ENCODE measurements at regions not wholly inside any gene's neighbourhood (a gene's known extent, or its start where the extent isn't known, plus 50 kb on each side); places are given as distances from the start of the nearest gene placed in this dataset.
"Not testable (repeated sequence)": the region's sequence is repeated elsewhere in the genome, so short reads cannot be mapped to it uniquely, and the experiment has no call there.

GRCh38 chr3:117036259-117036799 lies 326.8 kb downstream of the TUSC7 start:
- no peaks in the 10 kb centered on the region for H3K36me3 ChIP-seq
- H3K9me3 ChIP-seq: no peaks in the 10 kb centered on the region
- TF ChIP-seq CTCF (IDR thresholded peaks at IDR 0.05) (no peak), POLR2A (IDR thresholded peaks at IDR 0.05) (no peak)
- peak in 1 of 3 donors; percentile 61 for DNase-seq
- no peaks in the 10 kb centered on the region for H3K4me1 ChIP-seq
- no peaks in the 10 kb centered on the region for H3K27me3 ChIP-seq
- no peak overlapping the region for H3K4me3 ChIP-seq
- peak overlapping the region in 3 of 4 donors; percentile 17 to 26 (median 19) for H3K27ac ChIP-seq

- H3K4me1 ChIP-seq: no peaks in the 10 kb centered on the region
- H3K27me3 ChIP-seq: no peaks in the 10 kb centered on the region
- H3K4me3 ChIP-seq: no peak overlapping the region
- no peak overlapping the region for H3K27ac ChIP-seq
- no peak for DNase-seq
- no peak for TF ChIP-seq CTCF (IDR thresholded peaks at IDR 0.05)
- TF ChIP-seq POLR2A (IDR thresholded peaks at IDR 0.05): no peak
- H3K36me3 ChIP-seq: no peaks in the 10 kb centered on the region
- H3K9me3 ChIP-seq: no peaks in the 10 kb centered on the region
Observed at GRCh38 chr3:117045143-117045542, 335.6 kb downstream of the TUSC7 start.

GRCh38 chr3:117047951-117048705 lies 338.5 kb downstream of the TUSC7 start:
- H3K4me1 ChIP-seq: no peaks in the 10 kb centered on the region
- no peak for DNase-seq
- no peaks in the 10 kb centered on the region for H3K27me3 ChIP-seq
- TF ChIP-seq CTCF (IDR thresholded peaks at IDR 0.05): no peak
- TF ChIP-seq POLR2A (IDR thresholded peaks at IDR 0.05): no peak
- H3K36me3 ChIP-seq: no peaks in the 10 kb centered on the region
- no peak overlapping the region for H3K27ac ChIP-seq
- H3K4me3 ChIP-seq: no peak overlapping the region
- no peaks in the 10 kb centered on the region for H3K9me3 ChIP-seq

GRCh38 chr3:117052395-117052794 lies 342.8 kb downstream of the TUSC7 start:
- Histone ChIP-seq H3K36me3 (no peaks in the 10 kb centered on the region), H3K4me1 (no peaks in the 10 kb centered on the region), H3K27me3 (no peaks in the 10 kb centered on the region), H3K9me3 (no peaks in the 10 kb centered on the region), H3K27ac (no peak overlapping the region), H3K4me3 (no peak overlapping the region)
- TF ChIP-seq CTCF (IDR thresholded peaks at IDR 0.05) (no peak), POLR2A (IDR thresholded peaks at IDR 0.05) (no peak)
- no peak for DNase-seq

GRCh38 chr3:117054556-117054955 lies 345.0 kb downstream of the TUSC7 start:
- Histone ChIP-seq H3K4me1 (no peaks in the 10 kb centered on the region), H3K9me3 (no peaks in the 10 kb centered on the region), H3K27ac (no peak overlapping the region), H3K36me3 (no peaks in the 10 kb centered on the region), H3K4me3 (no peak overlapping the region), H3K27me3 (no peaks in the 10 kb centered on the region)
- no peak for TF ChIP-seq POLR2A (IDR thresholded peaks at IDR 0.05)
- no peak for TF ChIP-seq CTCF (IDR thresholded peaks at IDR 0.05)
- DNase-seq: no peak

GRCh38 chr3:117056946-117057345 lies 347.4 kb downstream of the TUSC7 start:
- H3K9me3 ChIP-seq, H3K4me1 ChIP-seq, DNase-seq, H3K27ac ChIP-seq, H3K36me3 ChIP-seq, H3K4me3 ChIP-seq, H3K27me3 ChIP-seq: not testable (repeated sequence)

Data from Peyer's patch (tissue), 4 donors.